ENCODE measurements at regions not wholly inside any gene's neighbourhood (a gene's known extent, or its start where the extent isn't known, plus 50 kb on each side); places are given as distances from the start of the nearest gene placed in this dataset.

- Histone ChIP-seq H3T11ph (ENCODE audit: low read length) (no peak overlapping the region), H3K27me3 (ENCODE audit: insufficient read depth, low read length) (no peaks in the 10 kb centered on the region), H3K18ac (ENCODE audit: insufficient read length, low read depth, low read length) (no peak overlapping the region), H3K56ac (ENCODE audit: insufficient read length, low read depth, low read length) (no peak overlapping the region), H3K23ac (ENCODE audit: insufficient read length, low read depth, low read length) (no peak overlapping the region), H3K27ac (ENCODE audit: insufficient read length, low read depth, low read length) (no peak overlapping the region), H3K79me1 (ENCODE audit: insufficient read depth, low read depth, low read length, poor library complexity, severe bottlenecking) (no peaks in the 10 kb centered on the region), H2BK20ac (ENCODE audit: low read depth, low read length, poor library complexity, severe bottlenecking) (no peak overlapping the region), H2BK15ac (ENCODE audit: low read depth, low read length) (no peak overlapping the region), H3K9ac (ENCODE audit: extremely low read depth, insufficient read length, low read length) (no peak overlapping the region), H3K14ac (ENCODE audit: insufficient read depth, low read length) (no peak overlapping the region), H2BK12ac (ENCODE audit: insufficient read length, low read depth, low read length) (no peak overlapping the region), H3K4me2 (ENCODE audit: insufficient read depth, insufficient read length, low read length) (no peak overlapping the region), H4K5ac (ENCODE audit: insufficient read length, low read depth, low read length) (no peak overlapping the region), H4K91ac (ENCODE audit: insufficient read length, low read depth, low read length) (no peak overlapping the region), H2BK120ac (ENCODE audit: low read depth, low read length, poor library complexity, severe bottlenecking) (no peak overlapping the region), H3K9me3 (ENCODE audit: control insufficient read depth, low read depth, low read length) (no peaks in the 10 kb centered on the region), H3K4ac (ENCODE audit: low read depth, low read length) (no peak overlapping the region), H2BK5ac (ENCODE audit: insufficient read length, low read length) (no peak overlapping the region), H3K23me2 (ENCODE audit: insufficient read length, low read depth, low read length, poor library complexity, severe bottlenecking) (no peaks in the 10 kb centered on the region), H3K79me2 (ENCODE audit: insufficient read depth, low read length) (no peaks in the 10 kb centered on the region; the same call in 1 of the 2 replicates), H2AK5ac (ENCODE audit: insufficient read length, low read length) (no peak overlapping the region), H4K8ac (replicated peaks; ENCODE audit: insufficient read length, low read depth, low read length) (no peak overlapping the region), H3K4me1 (ENCODE audit: insufficient read depth, low read length) (no peaks in the 10 kb centered on the region), H2AFZ (ENCODE audit: low read length) (no peak overlapping the region), H4K20me1 (ENCODE audit: control insufficient read depth, insufficient read depth, insufficient read length) (no peaks in the 10 kb centered on the region)
- H3K4me3 Mint-ChIP-seq, result no peak overlapping the region
- WGBS (ENCODE audit: extremely low coverage, insufficient read length, low lambda C conversion rate), result no CpG with 5 or more reads among the region's 4 CpGs
- H3K27ac Mint-ChIP-seq, result no peak overlapping the region
- TF ChIP-seq CTCF (conservative IDR thresholded peaks at IDR 0.05), result no peak
- H3K4me1 Mint-ChIP-seq, result no peaks in the 10 kb centered on the region; a peak in 1 of 4 replicates
- no peaks in the 10 kb centered on the region for H3K27me3 Mint-ChIP-seq (ENCODE audit: low read depth)
- DNase-seq, result no peak
- H3K9me3 Mint-ChIP-seq, result no peaks in the 10 kb centered on the region
- H3K36me3 Mint-ChIP-seq (ENCODE audit: insufficient read depth in 1 of 3, low read depth in 3 of 3), result no peaks in the 10 kb centered on the region
Observed at GRCh38 chr2:177342736-177343135, 49.8 kb upstream of the AGPS start.

All from H9 (cell line).